HUES6 (cell line): ENCODE measurements at regions not wholly inside any gene's neighbourhood (a gene's known extent, or its start where the extent isn't known, plus 50 kb on each side); places are given as distances from the start of the nearest gene placed in this dataset.

Source experiments
- H3K27ac ChIP-seq: 2 replicates; pipeline ENCODE4 v1.7.0; 2013; ENCODE audit warnings: low read depth, mild to moderate bottlenecking, low read length, inconsistent platforms
- H3K27me3 ChIP-seq: 2 replicates; pipeline ENCODE4 v1.6.1; 2013; ENCODE audit warnings: low read length; ENCODE audit not compliant: control insufficient read depth, insufficient read depth
- H3K36me3 ChIP-seq: 2 replicates; pipeline ENCODE4 v1.6.1; 2013; ENCODE audit warnings: low read length; ENCODE audit not compliant: control insufficient read depth, insufficient read depth
- H3K4me1 ChIP-seq: 2 replicates; pipeline ENCODE4 v1.6.1; 2013; ENCODE audit warnings: low read length; ENCODE audit not compliant: control insufficient read depth, insufficient read depth
- H3K4me3 ChIP-seq: 2 replicates; pipeline ENCODE4 v1.5.1; 2013; ENCODE audit warnings: low read depth, low read length
- H3K9ac ChIP-seq: one replicate; pipeline ENCODE4 v1.6.1; 2013; ENCODE audit warnings: mild to moderate bottlenecking, low read length
- H3K9me3 ChIP-seq: 2 replicates; pipeline ENCODE4 v1.6.1; 2013; ENCODE audit warnings: low read depth, low read length; ENCODE audit not compliant: control insufficient read depth, insufficient read depth

GRCh38 chr5:15209053-15209762, 290.8 kb upstream of the FBXL7 start:
- H3K4me3 ChIP-seq, result no peak overlapping the region
- no peaks in the 10 kb centered on the region for H3K27me3 ChIP-seq
- H3K27ac ChIP-seq, result no peak overlapping the region
- H3K4me1 ChIP-seq, result no peaks in the 10 kb centered on the region
- H3K9ac ChIP-seq, result no peak overlapping the region
- H3K36me3 ChIP-seq, result no peaks in the 10 kb centered on the region
- H3K9me3 ChIP-seq, result no peaks in the 10 kb centered on the region; the same call in 1 of the 2 replicates

DNA sequence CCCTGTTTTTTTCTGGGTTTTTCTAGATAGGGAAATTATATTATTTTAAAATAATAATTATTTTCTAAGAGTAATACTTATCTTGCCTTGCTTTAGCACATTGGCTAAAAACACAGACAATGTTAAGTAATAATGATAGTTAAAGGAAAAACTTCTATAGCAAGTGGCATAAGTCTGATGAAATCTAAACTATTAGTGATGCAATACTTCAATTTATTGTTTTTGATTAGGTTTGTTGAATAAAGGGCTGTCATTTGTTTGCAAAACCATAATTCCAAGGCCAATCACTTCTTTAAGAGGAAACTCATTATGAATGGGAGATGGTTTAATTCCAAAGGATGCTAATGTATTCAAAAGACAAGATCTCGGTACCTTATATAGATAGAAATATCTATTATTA, 293.8 kb upstream of the FBXL7 start:
- Histone ChIP-seq H3K27me3 (peaks cover 8% of the 10 kb centered on the region), H3K4me1 (no peaks in the 10 kb centered on the region), H3K9ac (no peak overlapping the region), H3K27ac (no peak overlapping the region), H3K36me3 (no peaks in the 10 kb centered on the region), H3K9me3 (no peaks in the 10 kb centered on the region), H3K4me3 (no peak overlapping the region)

DNA sequence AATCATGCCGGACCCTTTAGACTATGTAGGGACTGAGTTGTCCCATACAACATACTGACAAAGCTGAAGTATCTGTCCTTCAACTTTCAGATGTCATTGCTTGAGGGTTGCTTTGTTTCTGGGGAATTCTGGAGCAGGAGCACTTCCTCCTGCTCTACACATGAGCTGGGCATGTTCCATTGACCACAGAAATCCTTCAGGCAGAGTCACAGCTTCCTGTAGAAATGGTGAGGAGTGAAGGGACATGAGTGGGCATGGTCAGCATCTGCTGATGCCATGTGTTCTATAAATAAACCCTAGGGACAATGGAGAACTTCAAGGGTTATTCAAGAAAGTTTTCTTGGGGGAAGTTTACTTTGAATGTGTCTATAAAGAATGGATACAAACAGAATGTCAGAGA, 296.6 kb upstream of the FBXL7 start:
- H3K27me3 ChIP-seq, result peaks cover 8% of the 10 kb centered on the region
- H3K9ac ChIP-seq, result no peak overlapping the region
- no peaks in the 10 kb centered on the region for H3K4me1 ChIP-seq
- peaks cover 1% of the 10 kb centered on the region; the same call in 1 of the 2 replicates for H3K9me3 ChIP-seq
- no peak overlapping the region for H3K4me3 ChIP-seq
- no peaks in the 10 kb centered on the region for H3K36me3 ChIP-seq
- no peak overlapping the region for H3K27ac ChIP-seq

DNA sequence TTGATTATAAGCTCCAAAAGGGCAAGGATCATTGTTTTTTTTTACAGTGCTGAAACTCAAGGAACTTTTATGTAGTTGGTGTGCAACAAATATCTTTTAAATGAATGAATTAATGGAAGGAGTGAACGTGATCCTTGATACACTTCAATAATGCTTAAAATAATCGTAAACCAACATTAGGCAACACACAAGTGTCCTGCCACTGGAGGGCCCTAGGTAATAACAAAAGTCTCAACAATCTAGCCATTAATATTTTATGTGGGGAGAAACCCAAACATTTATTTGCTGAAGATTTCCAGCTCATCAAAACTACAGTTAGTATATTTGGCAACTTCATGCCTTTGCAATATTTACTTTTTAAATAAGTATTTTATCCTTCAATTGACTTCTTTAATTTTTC, 309.0 kb upstream of the FBXL7 start:
- H3K27ac ChIP-seq, result no peak overlapping the region
- no peaks in the 10 kb centered on the region for H3K36me3 ChIP-seq
- no peaks in the 10 kb centered on the region; the same call in 1 of the 2 replicates for H3K9me3 ChIP-seq
- no peaks in the 10 kb centered on the region for H3K27me3 ChIP-seq
- H3K9ac ChIP-seq, result no peak overlapping the region
- H3K4me1 ChIP-seq, result no peaks in the 10 kb centered on the region
- H3K4me3 ChIP-seq, result no peak overlapping the region

- Histone ChIP-seq H3K27me3 (no peaks in the 10 kb centered on the region), H3K9ac (no peak overlapping the region), H3K4me1 (no peaks in the 10 kb centered on the region), H3K36me3 (no peaks in the 10 kb centered on the region), H3K9me3 (no peaks in the 10 kb centered on the region; the same call in 1 of the 2 replicates), H3K27ac (no peak overlapping the region), H3K4me3 (no peak overlapping the region)
These were observed 311.9 kb upstream of the ANKH start for GRCh38 chr5:15183520-15183919.

- H3K27me3 ChIP-seq, result no peaks in the 10 kb centered on the region
- no peaks in the 10 kb centered on the region for H3K9me3 ChIP-seq
- no peak overlapping the region for H3K9ac ChIP-seq
- H3K4me3 ChIP-seq, result no peak overlapping the region
- H3K36me3 ChIP-seq, result no peaks in the 10 kb centered on the region
- no peaks in the 10 kb centered on the region for H3K4me1 ChIP-seq
- no peak overlapping the region for H3K27ac ChIP-seq
These were observed 298.6 kb upstream of the ANKH start for GRCh38 chr5:15170173-15170572.

GRCh38 chr5:15168358-15168757, 296.8 kb upstream of the ANKH start:
- no peaks in the 10 kb centered on the region for H3K9me3 ChIP-seq
- H3K4me1 ChIP-seq, result no peaks in the 10 kb centered on the region
- no peak overlapping the region for H3K27ac ChIP-seq
- H3K9ac ChIP-seq, result no peak overlapping the region
- H3K27me3 ChIP-seq, result no peaks in the 10 kb centered on the region
- no peak overlapping the region for H3K4me3 ChIP-seq
- no peaks in the 10 kb centered on the region for H3K36me3 ChIP-seq

DNA sequence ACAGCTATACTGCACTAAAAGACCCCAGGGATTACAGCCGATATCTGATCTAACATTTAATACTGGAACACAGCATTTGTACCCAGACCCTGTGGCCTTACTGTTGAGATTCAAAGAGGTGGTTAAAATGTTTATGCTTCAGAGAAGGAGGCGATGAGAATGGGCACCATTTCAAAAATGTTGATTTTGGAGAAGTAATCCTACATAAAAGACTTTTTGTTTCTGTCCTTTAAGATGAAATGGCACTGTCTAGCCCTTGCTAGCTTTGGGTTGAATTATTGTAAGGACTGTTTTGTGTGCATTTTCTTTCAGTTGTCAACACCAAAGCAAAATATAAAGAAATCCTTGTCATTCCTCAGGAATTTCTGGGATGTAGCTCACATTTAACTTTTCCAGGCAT, 288.5 kb upstream of the ANKH start:
- H3K9ac ChIP-seq, result no peak overlapping the region
- no peaks in the 10 kb centered on the region for H3K36me3 ChIP-seq
- H3K4me3 ChIP-seq, result no peak overlapping the region
- H3K9me3 ChIP-seq, result no peaks in the 10 kb centered on the region
- H3K27ac ChIP-seq, result no peak overlapping the region
- no peaks in the 10 kb centered on the region for H3K4me1 ChIP-seq
- no peaks in the 10 kb centered on the region for H3K27me3 ChIP-seq

- Histone ChIP-seq H3K27ac (no peak overlapping the region), H3K9ac (no peak overlapping the region), H3K4me1 (no peaks in the 10 kb centered on the region), H3K4me3 (no peak overlapping the region), H3K9me3 (no peaks in the 10 kb centered on the region), H3K27me3 (no peaks in the 10 kb centered on the region), H3K36me3 (no peaks in the 10 kb centered on the region)
These were observed 288.0 kb upstream of the ANKH start for GRCh38 chr5:15159606-15160005.

- no peak overlapping the region for H3K4me3 ChIP-seq
- no peaks in the 10 kb centered on the region for H3K36me3 ChIP-seq
- no peak overlapping the region for H3K9ac ChIP-seq
- H3K27me3 ChIP-seq, result no peaks in the 10 kb centered on the region
- no peaks in the 10 kb centered on the region for H3K9me3 ChIP-seq
- no peak overlapping the region for H3K27ac ChIP-seq
- no peaks in the 10 kb centered on the region; the same call in 1 of the 2 replicates for H3K4me1 ChIP-seq
These were observed 270.9 kb upstream of the ANKH start for GRCh38 chr5:15142458-15142857.

DNA sequence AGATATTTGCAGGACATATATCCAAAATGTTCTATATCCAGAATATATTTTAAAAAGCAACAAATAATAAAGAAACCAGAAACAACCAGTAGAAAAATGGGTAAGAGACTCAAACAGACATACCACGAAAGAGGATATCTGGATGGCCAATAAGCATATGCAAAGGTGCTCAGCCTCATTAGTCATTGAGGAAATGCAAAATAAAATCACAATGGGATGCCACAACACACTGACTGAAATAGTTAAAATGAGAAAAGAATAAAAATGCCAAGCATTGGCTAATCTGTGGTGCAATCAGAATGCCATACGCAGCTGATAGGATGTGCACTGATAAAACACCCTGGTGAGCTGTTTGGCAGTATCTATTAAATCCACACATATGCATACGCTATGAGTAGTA, 265.8 kb upstream of the ANKH start:
- Histone ChIP-seq H3K27ac (no peak overlapping the region), H3K36me3 (no peaks in the 10 kb centered on the region), H3K4me1 (no peaks in the 10 kb centered on the region; the same call in 1 of the 2 replicates), H3K9ac (no peak overlapping the region), H3K27me3 (no peaks in the 10 kb centered on the region), H3K9me3 (peaks cover 6% of the 10 kb centered on the region; the same call in 1 of the 2 replicates), H3K4me3 (no peak overlapping the region)
